ENCODE measurements at regions not wholly inside any gene's neighbourhood (a gene's known extent, or its start where the extent isn't known, plus 50 kb on each side); places are given as distances from the start of the nearest gene placed in this dataset.

- TF ChIP-seq CTCF (conservative IDR thresholded peaks at IDR 0.05; ENCODE audit: low read depth in 2 of 2) (no peak), EZH2phosphoT487 (IDR thresholded peaks at IDR 0.05; ENCODE audit: unreplicated experiment) (no peak), EZH2 (IDR thresholded peaks at IDR 0.05; ENCODE audit: low read depth, unreplicated experiment) (no peak), POLR2AphosphoS5 (IDR thresholded peaks at IDR 0.05; ENCODE audit: low read depth) (no peak), STAT1 (IDR thresholded peaks at IDR 0.05; ENCODE audit: unreplicated experiment) (no peak), REST (IDR thresholded peaks at IDR 0.05; ENCODE audit: unreplicated experiment) (no peak), CREB1 (CRISPR knock-in tag; IDR thresholded peaks at IDR 0.05; ENCODE audit: low read depth) (no peak), ETS1 (IDR thresholded peaks at IDR 0.05) (no peak), JUNB (IDR thresholded peaks at IDR 0.05; ENCODE audit: unreplicated experiment) (no peak), ZNF114 (CRISPR knock-in tag; IDR thresholded peaks at IDR 0.05) (no peak), NANOG (IDR thresholded peaks at IDR 0.05; ENCODE audit: borderline replicate concordance) (no peak), ZNF331 (CRISPR knock-in tag; IDR thresholded peaks at IDR 0.05; ENCODE audit: low read depth) (no peak)
Measured at GRCh38 chr1:209040351-209040750, 543.2 kb upstream of the CAMK1G start.

Data from GM23338 (cell line).